NCI-H2196 (cell line): ENCODE measurements at regions not wholly inside any gene's neighbourhood (a gene's known extent, or its start where the extent isn't known, plus 50 kb on each side); places are given as distances from the start of the nearest gene placed in this dataset.
"Not testable (repeated sequence)": the region's sequence is repeated elsewhere in the genome, so short reads cannot be mapped to it uniquely, and the experiment has no call there.

Experiments used
- DNase-seq: peaks from one replicate; lab custom pipeline; 2025; ENCODE audit not compliant: unreplicated experiment; lab: John Stamatoyannopoulos, UW

GRCh38 chr3:69688400-69688799, 50.9 kb upstream of the MITF start:
- no peak for DNase-seq

GRCh38 chr3:69687641-69688040, 51.6 kb upstream of the MITF start:
- DNase-seq: no peak

DNA sequence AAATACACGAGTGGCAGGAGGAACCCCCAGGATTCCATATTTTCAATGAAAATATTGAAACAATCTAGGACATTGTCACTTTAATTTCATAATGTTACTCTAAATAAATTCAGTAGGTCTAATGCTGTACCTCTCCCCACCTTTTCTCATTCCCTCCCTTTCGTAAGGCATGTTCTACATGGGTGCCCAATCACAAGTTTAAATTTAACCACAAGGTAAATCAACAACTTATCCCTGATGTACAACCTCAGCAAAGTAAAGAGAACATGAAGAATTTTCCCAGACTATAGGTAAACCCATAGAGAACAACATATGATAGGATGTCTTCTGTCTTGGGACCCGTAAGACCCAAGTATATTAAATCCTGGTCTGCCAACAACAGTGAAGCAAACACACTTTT, 53.2 kb upstream of the MITF start:
- DNase-seq: no peak

DNA sequence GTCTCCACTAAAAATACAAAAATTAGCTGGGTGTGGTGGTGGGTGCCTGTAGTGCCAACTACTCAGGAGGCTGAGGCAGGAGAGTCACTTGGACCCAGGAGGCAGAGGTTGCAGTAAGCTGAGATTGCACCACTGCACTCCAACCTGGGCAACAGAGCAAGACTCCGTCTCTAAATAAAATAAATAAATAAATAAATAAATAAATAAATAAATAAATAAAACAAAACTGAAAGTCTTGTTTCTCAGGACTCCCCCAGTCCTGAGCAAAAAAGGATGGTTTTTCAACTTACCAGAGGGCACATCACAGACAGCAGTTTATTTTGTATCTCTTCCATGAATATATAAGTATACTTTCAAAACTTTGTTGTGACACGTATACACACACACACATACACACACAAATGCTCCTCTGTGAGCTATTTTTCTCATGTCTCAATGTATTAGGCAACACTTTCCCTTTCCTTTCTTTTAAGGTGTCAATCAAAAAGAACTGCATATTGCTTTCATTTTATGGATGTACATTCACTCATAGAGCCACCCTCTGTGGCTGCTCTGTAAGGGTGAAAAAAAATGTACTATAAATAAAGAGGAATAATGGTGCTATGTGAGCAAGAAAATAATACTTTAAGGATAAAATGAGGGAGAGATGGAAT, 54.8 kb upstream of the MITF start:
- no peak for DNase-seq

- DNase-seq: no peak
Measured at GRCh38 chr3:69683082-69683806, 56.0 kb upstream of the MITF start.

DNA sequence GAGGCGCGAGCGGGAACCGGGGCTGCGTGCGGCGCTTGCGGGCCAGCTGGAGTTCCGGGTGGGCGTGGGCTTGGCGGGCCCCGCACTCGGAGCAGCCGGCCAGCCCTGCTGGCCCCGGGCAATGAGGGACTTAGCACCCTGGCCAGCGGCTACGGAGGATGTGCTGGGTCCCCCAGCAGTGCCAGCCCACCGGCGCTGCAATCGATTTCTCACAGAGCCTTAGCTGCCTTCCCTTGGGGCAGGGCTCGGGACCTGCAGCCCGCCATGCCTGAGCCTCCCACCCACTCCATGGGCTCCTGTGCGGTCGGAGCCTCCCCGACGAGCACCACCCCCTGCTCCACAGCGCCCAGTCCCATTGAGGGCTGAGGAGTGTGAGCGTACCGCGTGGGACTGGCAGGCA, 61.8 kb upstream of the MITF start:
- not testable (repeated sequence) for DNase-seq

GRCh38 chr3:69675786-69676530, 63.3 kb upstream of the MITF start:
- DNase-seq: no peak

DNA sequence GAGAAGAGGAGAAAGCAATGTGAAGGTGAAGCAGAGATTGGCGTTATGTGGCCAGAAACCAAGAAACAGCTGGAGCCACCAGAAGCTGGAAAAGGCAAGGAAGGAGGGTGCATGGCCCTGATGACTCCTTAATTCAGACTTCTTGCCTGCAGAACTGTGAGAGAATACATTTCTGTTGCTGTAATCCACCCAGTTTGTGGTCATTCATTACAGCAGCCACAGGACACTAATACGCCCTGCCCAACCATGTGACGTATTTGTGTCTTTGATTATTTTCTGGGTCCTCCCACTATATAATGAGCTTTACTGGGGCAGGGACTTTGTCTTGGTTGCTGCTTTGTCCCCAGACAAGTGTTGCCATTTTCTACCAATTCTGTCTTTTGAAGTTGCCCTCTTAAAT, 64.5 kb upstream of the MITF start:
- no peak for DNase-seq

DNA sequence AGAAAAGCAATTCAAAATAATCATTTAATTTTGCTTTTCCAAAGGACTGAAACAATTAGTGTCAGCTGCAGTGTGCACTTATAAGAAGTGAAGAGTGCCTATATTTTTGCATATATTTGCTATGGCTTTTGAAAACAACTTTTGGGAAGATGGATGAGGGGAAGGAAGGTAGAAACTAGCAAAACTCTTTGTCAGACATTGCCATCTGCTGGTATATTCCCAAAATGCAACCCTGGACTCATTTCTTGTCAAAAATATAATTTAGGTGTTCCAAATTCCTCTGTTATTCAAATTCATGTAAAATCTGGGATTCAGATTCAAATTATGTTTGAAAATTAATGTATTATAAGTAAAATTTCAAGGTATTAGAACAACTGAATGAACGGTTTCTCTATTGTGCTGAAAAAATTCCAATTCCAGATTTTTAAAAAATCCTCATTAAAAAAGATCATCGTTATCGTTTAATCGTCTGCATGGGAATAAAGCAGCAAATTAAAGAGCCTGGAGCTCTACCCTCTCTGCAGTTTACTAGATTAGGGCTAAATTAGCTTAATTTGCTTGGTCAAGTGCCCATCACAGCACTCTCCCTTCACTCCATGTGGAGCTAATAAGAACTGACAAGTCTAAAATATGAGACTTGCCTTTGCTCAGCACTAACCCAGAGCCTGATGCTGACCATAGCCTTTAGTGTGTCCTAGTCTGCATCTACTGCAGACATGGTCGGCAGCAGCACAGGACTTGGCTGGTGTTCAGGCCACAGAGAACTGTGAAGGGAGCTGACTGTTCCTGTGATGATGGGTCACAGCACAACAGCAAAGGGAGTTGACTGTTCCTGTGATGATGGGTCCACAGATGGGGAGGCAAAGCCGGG, 67.9 kb upstream of the MITF start:
- peak; percentile 21 for DNase-seq

DNA sequence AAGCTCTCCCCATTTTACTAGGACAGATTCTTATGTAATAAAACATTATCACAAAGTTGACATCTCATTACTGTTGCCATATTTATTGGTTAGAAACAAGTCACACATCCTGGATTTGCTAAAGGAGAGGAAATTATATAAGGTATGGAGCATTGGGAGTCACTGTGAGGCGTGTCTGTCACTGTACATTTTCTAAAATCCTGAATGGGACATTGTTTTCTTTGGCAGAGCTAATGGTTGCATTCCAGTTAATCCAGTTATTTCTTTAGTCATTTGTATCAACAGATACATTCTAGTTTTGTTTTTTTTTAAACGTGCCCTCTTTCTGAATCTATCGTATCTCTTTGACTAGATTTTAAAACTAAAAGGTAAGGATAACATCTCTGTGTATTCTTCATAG, 70.2 kb upstream of the MITF start:
- DNase-seq: no peak

GRCh38 chr3:69665026-69665737, 74.1 kb upstream of the MITF start:
- no peak for DNase-seq

- no peak for DNase-seq
Measured at GRCh38 chr3:69660631-69661030, 78.6 kb upstream of the MITF start.

- no peak for DNase-seq
Measured at GRCh38 chr3:69659180-69659910, 79.9 kb upstream of the MITF start.

DNA sequence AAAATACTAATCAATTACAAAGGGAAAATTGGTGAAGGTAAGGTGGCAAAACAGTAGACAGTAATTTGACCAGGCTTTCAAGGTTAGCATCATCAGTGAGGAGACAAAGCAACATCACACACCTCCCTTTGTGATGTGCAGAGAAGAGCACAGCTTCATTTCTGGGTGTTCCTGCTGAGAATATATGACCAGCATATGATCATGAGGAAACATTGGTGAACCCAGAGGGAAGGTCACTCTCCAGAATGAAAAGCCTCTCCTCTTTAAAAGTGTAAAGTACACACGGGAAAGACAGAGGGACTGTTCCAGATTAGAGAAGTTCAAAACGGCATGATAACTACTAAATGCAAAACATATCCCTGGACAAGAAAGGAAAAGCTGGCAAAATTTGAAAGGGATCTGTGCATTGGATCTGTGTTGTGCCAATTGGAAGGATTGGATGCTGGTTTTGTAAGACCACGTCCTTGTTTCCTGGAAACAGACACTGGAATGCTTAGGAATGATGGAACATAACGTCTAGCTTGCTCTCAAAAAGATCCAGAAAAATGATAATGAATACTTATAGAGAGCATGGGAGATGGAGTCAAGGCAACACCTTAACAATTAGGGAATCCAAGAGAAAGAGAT, 80.6 kb upstream of the MITF start:
- no peak for DNase-seq

GRCh38 chr3:69657030-69657429, 82.2 kb upstream of the MITF start:
- not testable (repeated sequence) for DNase-seq

DNA sequence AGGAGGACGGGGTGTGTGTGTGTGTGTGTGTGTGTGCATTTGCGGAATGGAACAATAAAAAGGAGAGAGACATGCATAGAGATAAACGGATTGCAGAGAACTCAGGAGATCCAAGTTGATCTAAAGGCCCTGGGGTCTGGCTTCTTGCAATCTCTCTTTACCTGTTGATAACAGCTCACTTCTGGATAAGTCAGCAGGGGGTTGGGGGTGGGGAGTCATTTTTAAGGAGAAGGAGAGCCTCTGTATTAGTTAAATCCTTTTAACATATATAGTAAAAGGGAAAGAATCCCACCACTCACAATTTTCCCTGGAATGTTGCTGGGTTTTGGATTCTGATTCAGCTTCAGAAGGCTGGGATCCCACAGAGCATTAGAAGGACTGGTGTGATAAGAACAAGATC, 87.5 kb upstream of the MITF start:
- DNase-seq: no peak

DNA sequence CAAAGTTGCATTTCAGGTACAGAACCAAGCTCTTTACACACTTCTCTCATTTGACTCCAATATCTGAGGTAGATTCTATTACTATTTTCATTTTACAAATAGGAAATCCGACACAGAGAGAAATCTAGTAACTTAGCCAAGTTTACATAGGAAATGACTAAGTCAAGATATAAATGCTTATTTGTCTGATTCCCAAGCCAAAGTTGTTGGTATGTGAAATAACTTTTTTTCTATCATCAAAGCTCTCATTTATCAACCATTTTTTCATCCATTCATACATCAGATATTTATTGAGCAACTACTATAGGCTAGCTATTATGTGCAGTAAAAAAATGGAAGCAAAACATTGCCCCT, 89.2 kb upstream of the MITF start:
- DNase-seq: no peak

GRCh38 chr3:69649120-69650065, 89.9 kb upstream of the MITF start:
- no peak for DNase-seq
